Left lung (tissue), 4 donors: ENCODE measurements at regions not wholly inside any gene's neighbourhood (a gene's known extent, or its start where the extent isn't known, plus 50 kb on each side); places are given as distances from the start of the nearest gene placed in this dataset.

Experiments
- ATAC-seq: fragments of 200-7000 bp; cut with Tn5 transposase; one replicate; pipeline ENCODE4 v1.9.1; 2020; ENCODE audit warnings: moderate library complexity
- DNase-seq, 4 donors: peaks; one replicate each; pipeline ENCODE4 v3.0.0-alpha.2; 2013 to 2020
- H3K27ac ChIP-seq, 2 donors: fragments of 200-600 bp; sonication (generic) in 1 of 2; one replicate each; pipeline versions ENCODE4 v1.5.0 to v1.8.0; 2020 to 2021
- H3K27me3 ChIP-seq, 2 donors: fragments of 200-600 bp; sonication (generic) in 1 of 2; one replicate each; pipeline versions ENCODE4 v1.5.0 to v1.8.0; 2020 to 2021
- H3K36me3 ChIP-seq, 2 donors: fragments of 200-600 bp; sonication (generic) in 1 of 2; one replicate each; pipeline versions ENCODE4 v1.5.0 to v1.8.0; 2020 to 2021
- H3K4me1 ChIP-seq, 2 donors: fragments of 200-600 bp; one replicate each; pipeline ENCODE4 v1.8.0; 2021
- H3K4me3 ChIP-seq, 2 donors: fragments of 200-600 bp; sonication (generic) in 1 of 2; one replicate each; pipeline versions ENCODE4 v1.5.0 to v1.8.0; 2020 to 2021; ENCODE audit warnings: mild to moderate bottlenecking in 1 of 2
- H3K9me3 ChIP-seq, 2 donors: fragments of 200-600 bp; sonication (generic) in 1 of 2; one replicate each; pipeline versions ENCODE4 v1.5.0 to v1.8.0; 2020 to 2021
- CTCF ChIP-seq, 2 donors: fragments of 200-600 bp; sonication (generic) in 1 of 2; IDR thresholded peaks; one replicate each; pipeline versions ENCODE4 v1.5.0 to v1.8.0; 2021; ENCODE audit warnings: antibody characterized with exemption in 2 of 2
- intact Hi-C, 2 donors: fragments of 100-400 bp; cut with DNase I; formaldehyde crosslinking; loops; one replicate each; pipeline versions ENCODE4 v1.11.2 to v1.14.2; 2022
- donor health status: DM: no; HTN: yes; CAD: no.
- donor health status: DM: no; HTN: no; CAD: no.

- H3K27ac ChIP-seq = no peak overlapping the region
- intact Hi-C loops = no loop called here
- DNase-seq (no peak), ATAC-seq (no peak)
- no peak for TF ChIP-seq CTCF (IDR thresholded peaks at IDR 0.05)
- H3K27me3 ChIP-seq = no peaks in the 10 kb centered on the region
- H3K36me3 ChIP-seq = no peaks in the 10 kb centered on the region
- peaks cover 0 to 1% of the 10 kb centered on the region in 2 donors for H3K9me3 ChIP-seq
- no peaks in the 10 kb centered on the region for H3K4me1 ChIP-seq
- no peak overlapping the region for H3K4me3 ChIP-seq
Observed at GRCh38 chr3:78015856-78016255, 976.0 kb downstream of the ROBO2 start.

- Histone ChIP-seq H3K27me3 (no peaks in the 10 kb centered on the region), H3K27ac (no peak overlapping the region), H3K4me3 (no peak overlapping the region), H3K4me1 (no peaks in the 10 kb centered on the region), H3K9me3 (no peaks in the 10 kb centered on the region), H3K36me3 (no peaks in the 10 kb centered on the region)
- intact Hi-C loops = no loop called here
- no peak for TF ChIP-seq CTCF (IDR thresholded peaks at IDR 0.05)
- DNase-seq = no peak
- ATAC-seq = no peak
Observed at GRCh38 chr3:78021710-78022109, 981.8 kb downstream of the ROBO2 start.

- H3K9me3 ChIP-seq = no peaks in the 10 kb centered on the region
- H3K36me3 ChIP-seq = no peaks in the 10 kb centered on the region
- no peaks in the 10 kb centered on the region for H3K4me1 ChIP-seq
- intact Hi-C loops = no loop called here
- no peak overlapping the region for H3K4me3 ChIP-seq
- no peak for TF ChIP-seq CTCF (IDR thresholded peaks at IDR 0.05)
- ATAC-seq = no peak
- DNase-seq = no peak
- H3K27me3 ChIP-seq = no peaks in the 10 kb centered on the region
- H3K27ac ChIP-seq = no peak overlapping the region
Observed at GRCh38 chr3:78022232-78022631, 982.3 kb downstream of the ROBO2 start.

GRCh38 chr3:78023257-78023656 is 983.4 kb downstream of the ROBO2 start:
- TF ChIP-seq CTCF (IDR thresholded peaks at IDR 0.05) = no peak

GRCh38 chr3:78025916-78026315 is 986.0 kb downstream of the ROBO2 start:
- peaks cover 0 to 6% of the 10 kb centered on the region in 2 donors for H3K9me3 ChIP-seq
- no peak overlapping the region for H3K4me3 ChIP-seq
- H3K36me3 ChIP-seq = no peaks in the 10 kb centered on the region
- H3K27me3 ChIP-seq = no peaks in the 10 kb centered on the region
- ATAC-seq (no peak), DNase-seq (no peak)
- no peak overlapping the region for H3K27ac ChIP-seq
- no peaks in the 10 kb centered on the region for H3K4me1 ChIP-seq
- no peak for TF ChIP-seq CTCF (IDR thresholded peaks at IDR 0.05)
- intact Hi-C loops = no loop called here

More at GRCh38 chr3:78023257-78023656, 983.4 kb downstream of the ROBO2 start:
- Histone ChIP-seq H3K4me3 (no peak overlapping the region), H3K27me3 (no peaks in the 10 kb centered on the region), H3K36me3 (no peaks in the 10 kb centered on the region), H3K9me3 (no peaks in the 10 kb centered on the region), H3K27ac (no peak overlapping the region), H3K4me1 (no peaks in the 10 kb centered on the region)
- DNase-seq (no peak), ATAC-seq (no peak)
- intact Hi-C loops = no loop called here
